HG02973 (cell line): ENCODE measurements at regions not wholly inside any gene's neighbourhood (a gene's known extent, or its start where the extent isn't known, plus 50 kb on each side); places are given as distances from the start of the nearest gene placed in this dataset.

Source experiments
- ATAC-seq: cut with Tn5 transposase; IDR thresholded peaks from one replicate; pipeline ENCODE4 v1.9.1; 2021; ENCODE audit warnings: moderate library complexity; ENCODE audit not compliant: unreplicated experiment

DNA sequence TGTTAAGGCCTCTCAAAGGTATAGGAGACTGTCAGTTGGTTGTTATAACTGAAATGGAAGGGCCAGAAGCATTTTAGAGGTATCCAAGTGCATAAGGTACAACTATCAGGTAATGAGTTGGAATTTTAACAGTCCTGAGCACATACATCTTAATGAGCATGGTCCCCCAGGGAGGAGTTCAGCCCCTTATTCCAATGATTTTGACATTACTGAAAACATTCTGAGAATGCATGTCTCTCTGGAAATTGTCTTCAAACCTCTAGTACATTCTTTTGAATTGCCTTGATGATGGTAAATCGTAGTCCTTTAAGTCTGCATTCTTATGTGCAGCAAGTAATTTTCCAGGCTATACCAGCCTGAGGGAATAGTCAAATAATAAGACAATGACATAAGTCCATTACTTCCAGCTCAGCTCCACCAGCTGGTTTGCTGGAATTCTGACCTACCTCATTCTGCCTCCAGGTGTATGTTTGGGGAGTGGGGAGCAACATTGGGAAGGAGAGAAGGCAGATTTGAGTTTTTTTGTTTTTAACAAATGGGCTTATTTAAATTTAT, 239.2 kb downstream of the MSRB3 start:
- no peak for ATAC-seq

DNA sequence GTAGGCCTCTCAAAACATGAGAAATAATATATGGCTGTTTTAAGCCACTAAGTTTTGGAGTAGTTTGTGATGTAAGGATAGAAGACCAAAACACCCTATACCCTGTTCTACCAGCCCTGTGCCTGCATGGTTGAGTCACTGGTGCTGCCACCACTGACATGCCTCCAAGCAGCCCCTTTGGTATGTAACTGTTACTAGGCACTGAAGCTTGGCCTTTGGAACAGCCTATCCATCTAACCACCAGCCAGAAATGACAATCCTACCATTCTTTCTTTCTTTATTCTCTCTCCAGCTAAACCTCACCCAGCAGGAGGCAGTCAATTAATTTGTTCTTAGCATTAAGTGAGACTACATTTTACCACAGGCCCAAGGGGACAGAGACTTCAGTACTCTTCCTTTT, 240.3 kb downstream of the MSRB3 start:
- ATAC-seq: no peak

DNA sequence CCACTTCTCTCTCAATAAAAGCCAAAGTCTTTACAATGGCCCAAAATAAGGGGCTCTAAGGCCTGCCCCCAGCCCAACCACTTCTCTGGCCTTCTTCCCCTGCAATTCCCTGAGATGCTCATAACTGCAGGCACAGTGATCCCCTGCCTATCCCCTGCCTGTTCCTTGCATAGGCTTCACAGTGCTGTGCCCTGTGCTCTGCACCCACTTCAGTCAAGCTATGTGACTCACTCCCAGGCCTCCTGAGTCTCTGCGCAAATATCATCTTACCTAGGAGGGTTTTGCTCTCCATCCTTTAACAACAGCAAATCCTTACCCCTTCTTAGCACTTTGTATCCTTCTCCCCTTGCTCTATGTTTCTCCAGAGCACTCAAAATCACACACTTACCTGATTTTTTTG, 242.2 kb downstream of the MSRB3 start:
- no peak for ATAC-seq

DNA sequence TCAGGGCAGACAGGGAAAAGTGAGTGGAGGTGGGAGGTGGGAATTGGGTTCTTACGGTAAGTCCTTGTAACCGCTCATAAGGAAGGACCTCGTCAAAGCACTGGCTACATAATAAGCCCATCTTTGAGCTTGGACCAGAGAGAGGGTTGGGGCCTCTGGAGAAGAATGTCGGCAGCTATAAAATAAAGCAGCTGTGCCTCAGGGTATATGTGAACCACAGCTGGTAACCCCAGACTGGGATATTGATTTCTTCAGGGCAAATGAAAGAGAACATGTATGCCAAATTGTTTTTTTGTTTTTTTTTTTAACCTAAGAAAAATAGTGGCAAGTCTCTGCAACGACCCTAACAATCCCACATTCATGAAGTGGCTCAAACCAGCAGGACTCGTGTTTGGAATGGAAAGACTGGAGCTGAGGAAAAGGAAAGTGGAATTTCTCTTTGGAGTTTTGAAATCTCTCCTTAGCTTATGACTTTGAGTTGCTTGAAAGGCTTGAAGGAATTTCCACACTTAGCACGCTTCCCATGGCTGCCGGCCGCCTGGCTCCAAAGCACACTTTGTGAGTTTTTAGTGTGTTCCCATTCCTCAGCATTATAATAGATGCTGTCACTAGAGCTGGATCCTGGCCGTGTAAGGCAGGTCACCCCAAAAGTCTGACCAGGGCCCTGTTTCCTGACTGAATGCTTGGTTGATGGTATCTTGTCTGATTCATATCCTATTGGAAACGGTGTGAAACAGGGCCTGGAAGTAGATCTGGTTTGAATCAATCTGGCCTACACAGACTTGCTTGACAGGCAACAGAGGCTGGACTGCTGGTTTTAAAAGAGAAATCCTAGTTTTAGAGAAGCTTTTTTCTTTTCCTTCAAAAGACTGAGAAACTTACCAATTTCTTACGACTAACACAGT, 244.7 kb downstream of the MSRB3 start:
- ATAC-seq: no peak

DNA sequence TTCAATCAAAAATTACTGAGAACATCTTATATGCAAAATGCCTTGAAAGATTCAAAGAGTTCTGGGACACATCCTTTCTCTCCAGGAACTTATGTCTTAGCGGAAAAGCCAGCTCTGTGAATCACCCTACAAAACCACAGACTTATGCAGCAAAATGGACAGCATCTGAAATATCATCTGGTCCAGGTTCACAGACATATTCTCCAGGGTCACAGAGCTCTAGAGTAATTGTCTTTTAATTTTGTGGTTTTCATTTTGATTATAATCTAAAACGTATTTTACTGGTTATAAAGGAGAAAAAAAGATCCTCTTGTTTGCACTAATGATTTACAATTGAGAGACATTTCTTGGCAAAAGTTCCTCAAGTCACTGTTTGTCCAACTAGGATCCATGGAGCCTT, 246.2 kb downstream of the MSRB3 start:
- ATAC-seq: no peak

DNA sequence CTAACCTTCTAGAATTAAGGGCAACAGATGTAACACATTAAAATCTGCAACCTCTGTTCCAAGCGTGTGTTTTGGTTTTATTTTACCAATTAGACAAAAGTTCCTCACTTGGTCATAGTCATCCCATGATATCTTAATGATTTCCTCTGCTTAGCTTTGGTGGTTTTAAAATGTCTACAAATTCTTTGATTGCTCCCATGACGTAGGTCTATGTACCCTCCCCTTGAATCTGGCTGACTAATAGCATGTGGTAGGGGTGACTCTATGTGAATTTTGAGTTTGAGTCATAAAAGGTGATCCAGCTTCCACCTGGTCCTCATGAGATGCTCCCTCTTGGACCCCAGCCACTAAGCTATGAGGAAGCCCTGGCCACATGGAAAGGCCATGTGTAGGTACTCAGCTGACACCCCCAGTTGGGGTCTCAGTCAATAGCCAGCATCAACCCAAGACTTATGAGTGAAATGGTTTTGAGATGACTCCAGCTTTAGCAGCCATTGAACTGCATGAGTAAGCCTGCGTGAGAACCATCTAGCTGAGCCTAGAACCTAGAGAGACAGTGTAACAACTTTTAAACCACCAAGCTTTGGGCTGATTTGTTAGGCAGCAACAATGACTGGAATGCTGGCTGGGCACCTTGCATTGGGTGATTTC, 247.1 kb downstream of the MSRB3 start:
- no peak for ATAC-seq

DNA sequence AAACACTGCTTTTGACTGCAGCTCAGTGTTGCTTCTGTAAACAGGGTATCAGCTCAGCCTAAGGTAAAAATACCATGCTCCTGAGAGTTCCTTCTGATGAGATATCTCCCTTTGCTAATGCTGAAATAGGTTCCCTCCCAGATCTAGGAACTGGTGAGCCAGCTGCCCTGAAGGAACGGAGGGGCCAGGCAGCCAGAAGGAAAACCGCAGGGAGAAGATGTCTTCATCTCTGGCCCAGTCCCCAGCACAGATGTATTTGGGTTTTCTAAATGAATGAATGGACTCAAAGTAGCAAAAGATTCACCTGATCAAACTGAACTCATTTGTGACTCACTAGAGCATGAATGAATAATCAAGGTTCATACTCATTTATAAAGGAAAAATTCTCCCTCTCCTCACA, 247.8 kb downstream of the MSRB3 start:
- no peak for ATAC-seq

DNA sequence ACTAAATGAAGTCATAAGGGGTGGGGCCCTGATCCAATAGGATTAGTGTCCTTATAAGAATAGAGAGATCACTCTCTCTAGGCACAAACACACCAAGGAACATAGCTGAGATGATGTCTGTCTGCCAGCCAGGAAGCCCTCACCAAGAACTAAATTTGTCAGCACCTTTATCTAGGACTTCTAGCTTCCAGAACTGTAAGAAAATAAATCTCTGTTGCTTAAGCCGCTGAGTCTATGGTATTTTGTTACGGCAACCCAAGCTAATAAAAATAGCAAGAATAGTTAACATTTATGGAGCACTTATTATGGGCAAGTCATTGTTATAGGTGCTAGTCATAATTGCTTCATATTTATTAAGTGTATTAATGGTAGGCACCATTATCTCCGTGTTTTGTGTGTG, 249.6 kb downstream of the MSRB3 start:
- no peak for ATAC-seq

DNA sequence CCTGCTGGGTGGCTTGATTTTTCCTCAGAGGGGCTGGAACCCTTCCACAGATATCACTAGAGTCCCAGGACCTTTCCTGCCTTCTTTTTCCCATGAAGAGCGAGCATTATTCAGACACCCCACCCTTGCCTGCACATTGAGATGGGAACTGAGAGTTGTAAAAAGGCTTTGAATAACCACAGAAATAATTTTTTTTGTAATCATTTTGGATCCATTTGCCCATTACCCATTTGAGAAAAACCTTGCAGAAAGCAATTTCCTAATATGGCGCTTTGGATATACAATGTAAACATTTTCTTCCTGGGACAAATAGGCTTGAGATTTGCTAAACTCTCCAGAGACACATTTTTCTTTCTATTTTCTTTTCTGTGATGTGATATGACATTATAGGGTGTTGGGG, 250.6 kb downstream of the MSRB3 start:
- no peak for ATAC-seq

DNA sequence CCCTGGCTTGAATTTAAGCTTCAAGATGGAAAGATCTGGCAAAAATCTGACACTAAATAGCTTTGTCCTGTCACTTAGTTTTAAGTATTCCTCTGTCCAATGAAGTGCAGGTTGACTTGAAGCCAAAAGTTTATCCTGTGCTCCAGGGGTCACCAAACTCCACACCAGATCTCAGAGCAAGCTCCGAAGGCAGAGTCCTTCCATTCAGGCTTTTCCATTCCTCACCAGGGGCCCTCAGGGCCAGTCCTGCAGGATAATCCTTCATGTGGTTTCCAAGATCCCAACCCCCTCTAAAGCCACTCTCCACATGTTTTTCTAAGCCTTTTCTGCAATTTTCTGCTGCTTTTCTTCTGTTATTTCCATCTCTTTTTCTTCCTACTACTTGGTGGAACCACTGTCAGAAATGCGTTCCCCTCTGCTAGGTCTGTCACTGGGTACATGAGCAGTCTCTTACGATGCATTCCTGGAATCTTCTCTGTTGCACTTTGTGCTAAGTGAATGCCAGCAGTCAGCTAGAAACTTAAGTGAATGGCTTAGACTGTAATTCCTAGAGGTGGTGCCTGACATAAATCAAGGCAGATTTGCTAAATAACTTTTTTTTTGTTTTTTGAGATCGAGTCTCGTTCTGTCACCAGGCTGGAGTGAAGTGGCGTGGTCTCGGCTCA, 251.4 kb downstream of the MSRB3 start:
- ATAC-seq: no peak

DNA sequence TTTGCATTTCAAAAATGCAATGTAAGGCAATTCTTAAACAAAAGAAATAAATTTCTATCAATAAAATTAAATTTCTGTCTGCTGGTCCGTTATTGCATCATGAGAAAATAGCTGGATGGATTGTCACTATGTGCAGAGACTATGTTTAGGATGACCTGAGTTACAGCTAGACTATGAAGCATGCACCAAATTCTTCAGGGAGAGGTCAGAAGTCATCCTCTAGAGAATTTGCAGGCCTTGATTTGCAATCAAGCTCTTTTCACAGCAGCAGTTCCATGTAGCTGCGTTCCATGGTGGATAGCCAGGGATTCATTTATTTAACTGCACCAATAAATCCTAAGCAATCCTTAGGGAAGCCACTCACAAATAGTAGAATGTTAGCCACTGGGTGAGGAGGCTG, 253.7 kb downstream of the MSRB3 start:
- no peak for ATAC-seq

DNA sequence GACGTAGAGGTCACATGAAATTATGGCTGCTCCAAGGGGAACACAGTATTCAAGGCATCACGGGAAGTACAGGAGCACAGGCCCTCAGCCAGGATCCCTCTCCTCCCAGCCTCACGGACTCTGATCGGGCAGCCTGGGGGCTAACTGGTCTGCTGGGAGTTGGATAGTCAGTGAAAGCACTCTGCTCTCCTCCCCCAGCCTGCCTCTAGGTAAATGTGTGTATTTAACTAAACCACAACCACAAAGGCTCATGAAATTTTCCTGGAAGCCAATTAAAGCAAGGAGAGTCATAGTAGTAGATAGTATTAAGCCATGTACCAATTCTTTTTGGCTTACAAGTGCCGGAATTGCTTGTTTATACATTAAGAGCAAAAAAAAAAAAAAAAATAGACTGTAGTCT, 254.3 kb downstream of the MSRB3 start:
- ATAC-seq: no peak

DNA sequence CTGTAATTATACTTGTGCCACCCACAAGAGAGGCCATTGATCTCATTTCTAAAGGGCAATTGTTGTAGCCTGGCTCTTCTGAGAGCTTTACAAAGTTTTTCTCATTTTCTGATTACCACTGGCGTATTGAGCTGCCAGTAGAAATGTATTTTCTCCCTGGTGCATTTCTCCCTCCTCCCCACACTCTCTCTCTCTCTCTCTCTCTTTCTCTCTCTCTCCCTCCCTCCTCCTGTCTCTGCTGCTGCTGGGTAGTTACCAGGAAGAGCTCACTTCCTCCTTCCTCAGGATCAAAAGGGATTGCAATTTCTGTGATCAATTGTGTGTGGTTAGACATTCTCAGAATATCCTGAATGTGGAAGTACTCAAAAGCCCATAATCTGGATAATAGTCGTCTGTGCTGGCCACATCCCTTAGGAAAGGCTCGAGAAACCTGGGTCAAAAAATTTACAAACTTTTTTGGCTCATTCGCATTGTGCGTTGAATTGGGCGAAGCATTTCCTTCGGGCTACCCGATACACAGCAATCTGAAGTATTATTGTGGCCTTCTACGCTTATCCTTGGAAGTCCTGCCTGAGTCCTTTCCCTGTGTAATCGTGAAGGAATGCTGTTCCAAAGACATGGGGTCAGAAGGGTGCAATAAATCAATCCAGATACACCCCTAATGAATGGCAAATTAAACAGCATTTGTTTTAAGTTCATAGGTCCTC, 254.8 kb downstream of the MSRB3 start:
- ATAC-seq: no peak

DNA sequence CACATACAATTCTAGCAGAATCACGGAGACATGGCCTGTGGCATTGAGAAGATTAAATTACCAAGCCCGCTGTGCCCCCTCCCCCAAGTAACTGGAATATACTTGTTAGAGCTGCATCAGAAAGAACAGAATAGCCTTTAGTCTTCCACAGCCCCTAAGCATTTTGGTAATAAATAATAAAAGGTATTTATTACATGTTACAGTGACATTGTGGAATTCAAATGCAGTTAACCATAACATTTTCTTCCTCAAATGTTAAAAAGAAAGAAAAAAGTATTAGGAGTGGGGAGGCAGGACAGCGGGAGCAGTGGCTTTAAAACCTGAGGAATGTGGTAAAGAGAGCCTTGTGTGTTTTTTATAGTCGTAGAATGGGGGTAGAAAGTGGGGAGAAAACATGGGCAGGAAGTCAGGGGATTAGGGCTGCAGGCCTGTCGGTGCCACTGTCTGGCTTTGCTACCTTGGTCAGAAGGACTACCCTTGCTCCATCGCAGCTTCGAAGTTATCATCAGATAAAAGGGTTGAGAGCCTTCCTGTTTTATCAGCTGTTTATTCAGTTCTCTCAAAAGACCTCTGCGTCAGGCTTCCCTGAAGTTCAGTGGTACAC, 255.9 kb downstream of the MSRB3 start:
- no peak for ATAC-seq

DNA sequence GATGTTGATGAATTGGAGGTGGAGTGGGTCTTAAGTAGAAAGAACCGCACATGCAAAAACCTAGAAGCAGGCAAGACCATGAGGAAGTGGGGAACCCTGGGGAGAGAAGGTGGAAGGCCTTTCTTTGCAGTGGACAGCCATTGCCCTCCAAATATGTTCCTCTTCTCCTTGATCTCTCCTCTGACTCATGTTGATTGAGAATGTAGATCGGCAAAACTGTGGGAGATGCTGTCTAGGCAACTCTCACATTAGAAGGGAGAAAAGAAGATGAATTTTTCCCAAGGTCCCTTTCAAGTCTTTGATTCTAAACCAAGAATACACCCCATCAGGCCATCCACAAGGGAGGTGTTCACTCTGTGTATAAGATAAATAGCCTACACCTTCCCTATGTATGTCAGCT, 257.5 kb downstream of the MSRB3 start:
- ATAC-seq: no peak

DNA sequence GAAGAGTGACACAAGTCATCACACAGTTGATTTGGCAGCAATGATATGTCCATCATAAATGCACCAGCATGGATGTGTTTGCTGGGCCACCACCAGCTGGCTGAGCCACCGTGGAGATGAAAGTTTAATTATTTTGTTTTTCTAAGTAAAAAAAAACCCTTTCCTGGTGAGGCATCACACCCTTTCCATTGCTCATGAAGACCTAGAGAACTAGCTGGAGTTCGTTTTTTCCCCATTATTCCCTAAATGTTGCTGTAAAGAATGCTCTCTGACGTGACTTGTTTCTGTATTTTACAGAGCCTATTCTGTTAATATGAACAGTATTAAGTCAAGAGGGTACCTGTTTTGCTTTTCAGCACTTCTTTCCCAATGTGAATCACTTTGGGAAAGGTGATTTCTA, 257.9 kb downstream of the MSRB3 start:
- no peak for ATAC-seq

DNA sequence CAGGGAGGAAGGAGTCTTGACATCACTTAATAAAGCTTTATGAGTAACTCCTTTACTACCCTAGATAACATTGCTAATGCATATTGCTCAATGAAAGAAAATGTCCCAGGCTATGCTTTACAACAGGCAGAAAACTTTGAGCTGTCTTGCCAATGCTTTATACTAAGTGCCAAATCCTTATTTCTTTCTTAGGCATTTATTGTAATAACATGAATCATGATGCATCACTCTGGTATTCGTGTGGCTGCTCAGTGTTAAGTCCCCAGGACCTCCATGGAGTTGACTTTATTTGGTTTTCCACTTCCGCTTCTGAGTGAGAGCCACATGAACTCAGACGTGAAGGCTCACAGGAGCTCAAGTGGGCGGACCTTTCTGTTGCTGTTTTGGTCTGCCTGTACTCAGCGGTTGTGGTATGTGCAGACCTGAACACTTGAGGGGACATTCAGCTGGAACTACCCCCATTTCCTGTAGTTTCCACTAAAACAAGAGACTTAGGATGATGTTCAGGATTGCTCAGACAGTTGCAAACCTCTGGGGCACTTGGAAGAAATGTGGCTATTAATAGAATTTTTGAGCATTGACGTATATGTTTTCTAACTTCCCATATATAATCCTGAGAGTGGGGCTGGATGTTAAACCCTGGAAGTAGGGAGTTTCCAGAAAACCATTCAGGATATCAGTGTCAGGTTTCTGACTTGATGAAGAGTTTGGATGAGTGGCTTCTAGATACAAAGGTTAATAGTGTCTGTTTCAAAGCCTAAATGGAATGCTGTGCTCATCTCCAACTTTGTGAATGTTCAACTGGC, 258.6 kb downstream of the MSRB3 start:
- no peak for ATAC-seq

DNA sequence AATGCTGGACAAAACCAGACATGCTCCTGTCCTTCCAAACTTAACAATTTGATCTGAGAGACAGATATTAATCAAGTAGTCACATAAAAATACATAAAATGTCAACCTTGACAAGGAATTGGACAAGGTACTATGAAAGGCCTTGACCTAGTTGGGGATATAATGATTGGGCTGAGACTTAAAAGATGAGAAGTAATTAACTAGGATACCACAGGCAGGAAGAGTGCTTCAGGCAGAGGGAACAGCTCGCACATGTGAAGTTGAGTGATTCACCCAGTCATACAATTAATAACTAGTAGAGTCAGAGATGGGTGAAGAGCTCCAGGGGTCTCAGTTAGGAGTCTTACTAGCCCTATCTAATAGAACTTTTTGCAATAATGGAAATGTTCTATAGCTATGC, 259.5 kb downstream of the MSRB3 start:
- no peak for ATAC-seq

DNA sequence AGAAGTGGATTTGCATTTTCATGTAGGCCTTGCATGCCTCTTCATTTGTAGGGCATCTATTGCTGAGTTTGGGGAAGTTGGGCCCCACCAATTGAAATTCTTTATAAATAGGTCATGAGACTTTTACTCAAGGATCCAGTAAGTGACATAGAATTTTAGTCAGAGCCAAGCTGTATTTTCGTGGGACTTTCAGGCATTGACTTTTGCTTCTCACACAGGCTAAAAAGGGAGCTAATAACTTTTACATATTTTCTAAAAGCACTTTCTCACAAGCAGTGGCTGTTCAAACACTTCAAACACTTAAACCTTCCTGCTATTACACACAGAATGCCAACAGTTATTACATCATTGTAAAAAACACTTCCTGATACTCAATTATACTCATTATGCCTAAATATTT, 260.5 kb downstream of the MSRB3 start:
- ATAC-seq: no peak

DNA sequence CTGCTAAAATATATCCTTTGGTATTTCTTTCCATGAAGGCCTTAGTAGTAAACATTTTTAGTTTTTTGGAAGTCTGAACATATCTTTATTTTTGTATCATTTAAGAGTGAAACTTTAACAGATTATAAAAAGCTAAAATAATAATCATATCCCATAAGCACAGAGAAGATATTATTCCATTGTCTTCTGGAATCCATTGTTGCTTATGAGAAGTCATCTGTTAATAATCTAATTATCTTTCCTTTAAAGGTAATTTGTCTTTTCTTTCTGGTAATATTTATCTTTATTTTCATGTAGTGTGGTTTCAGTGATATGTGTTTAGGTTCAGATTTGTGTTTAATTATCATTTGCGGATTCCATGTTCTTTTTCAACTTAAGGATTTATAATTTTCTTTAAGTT, 261.7 kb downstream of the MSRB3 start:
- ATAC-seq: no peak
